Left colon (tissue), 2 donors: ENCODE measurements at regions not wholly inside any gene's neighbourhood (a gene's known extent, or its start where the extent isn't known, plus 50 kb on each side); places are given as distances from the start of the nearest gene placed in this dataset.
A peak's percentile ranks its signal among the peaks of the same experiment; 100 is the strongest.
"Not testable (repeated sequence)": the region's sequence is repeated elsewhere in the genome, so short reads cannot be mapped to it uniquely, and the experiment has no call there.

Source experiments
- ATAC-seq: fragments of 200-7000 bp; cut with Tn5 transposase; one replicate; pipeline ENCODE4 v1.9.1; 2020; ENCODE audit warnings: mild to moderate bottlenecking, moderate library complexity
- DNase-seq, 2 donors: peaks; one replicate each; pipeline ENCODE4 v3.0.0-alpha.2; 2020
- intact Hi-C, 2 donors: fragments of 100-400 bp; cut with DNase I in 1 of 2; cut with micrococcal nuclease in 1 of 2; formaldehyde crosslinking; loops; one replicate each; pipeline versions ENCODE4 v1.11.2 to v1.14.0; 2022; cut with DNase I, micrococcal nuclease
- donor health status: DM: no; HTN: no; CAD: no.
- donor health status: DM: yes; HTN: yes; CAD: no.

GRCh38 chr1:102562380-102562779, 545.9 kb downstream of the COL11A1 start:
- no peak for ATAC-seq
- no peak for DNase-seq
- intact Hi-C loops = no loop called here

- ATAC-seq (no peak), DNase-seq (peak in 1 of 2 donors; percentile 3)
- intact Hi-C loops = no loop called here
Measured at GRCh38 chr1:102550729-102551384, 554.1 kb upstream of the OLFM3 start.

GRCh38 chr1:102546251-102546650, 549.5 kb upstream of the OLFM3 start:
- ATAC-seq = no peak
- intact Hi-C loops = no loop called here
- no peak for DNase-seq

- ATAC-seq = no peak
- intact Hi-C loops = no loop called here
Measured at GRCh38 chr1:102535829-102536505, 539.2 kb upstream of the OLFM3 start.

GRCh38 chr1:102531036-102531435, 534.3 kb upstream of the OLFM3 start:
- ATAC-seq (no peak), DNase-seq (no peak)
- intact Hi-C loops = no loop called here

More at GRCh38 chr1:102535829-102536505, 539.2 kb upstream of the OLFM3 start:
- no peak for DNase-seq

GRCh38 chr1:102529446-102529845, 532.7 kb upstream of the OLFM3 start:
- intact Hi-C loops = no loop called here
- no peak for ATAC-seq
- DNase-seq = no peak

- intact Hi-C loops = no loop called here
- ATAC-seq (no peak), DNase-seq (no peak)
Measured at GRCh38 chr1:102500758-102501157, 504.0 kb upstream of the OLFM3 start.

GRCh38 chr1:102498929-102499328, 502.2 kb upstream of the OLFM3 start:
- intact Hi-C loops = no loop called here
- ATAC-seq = no peak

GRCh38 chr1:102497810-102498209, 501.1 kb upstream of the OLFM3 start:
- intact Hi-C loops, ATAC-seq: not testable (repeated sequence)

More at GRCh38 chr1:102498929-102499328, 502.2 kb upstream of the OLFM3 start:
- no peak for DNase-seq

GRCh38 chr1:102472520-102472919, 475.8 kb upstream of the OLFM3 start:
- DNase-seq = no peak
- intact Hi-C loops = no loop called here
- ATAC-seq = no peak

More at GRCh38 chr1:102497810-102498209, 501.1 kb upstream of the OLFM3 start:
- DNase-seq = not testable (repeated sequence)

- ATAC-seq = no peak
- intact Hi-C loops = no loop called here
- no peak for DNase-seq
Measured at GRCh38 chr1:102470767-102471166, 474.0 kb upstream of the OLFM3 start.

- intact Hi-C loops = no loop called here
- no peak for ATAC-seq
- no peak for DNase-seq
Measured at GRCh38 chr1:102466487-102466886, 469.8 kb upstream of the OLFM3 start.

GRCh38 chr1:102463328-102463727, 466.6 kb upstream of the OLFM3 start:
- ATAC-seq (no peak), DNase-seq (no peak)
- intact Hi-C loops = no loop called here

- ATAC-seq, DNase-seq, intact Hi-C loops: not testable (repeated sequence)
Measured at GRCh38 chr1:102442317-102442716, 445.6 kb upstream of the OLFM3 start.

GRCh38 chr1:102435483-102435882, 438.8 kb upstream of the OLFM3 start:
- intact Hi-C loops = no loop called here
- DNase-seq (no peak), ATAC-seq (no peak)

GRCh38 chr1:102434421-102434820, 437.7 kb upstream of the OLFM3 start:
- no peak for DNase-seq
- intact Hi-C loops = no loop called here
- ATAC-seq = no peak

- intact Hi-C loops = no loop called here
- ATAC-seq = no peak
- no peak for DNase-seq
Measured at GRCh38 chr1:102431253-102431652, 434.5 kb upstream of the OLFM3 start.

- intact Hi-C loops = no loop called here
- no peak for DNase-seq
- ATAC-seq = no peak
Measured at GRCh38 chr1:102420034-102420433, 423.3 kb upstream of the OLFM3 start.
